Smooth muscle cell of the brain vasculature (primary cell): ENCODE measurements at regions not wholly inside any gene's neighbourhood (a gene's known extent, or its start where the extent isn't known, plus 50 kb on each side); places are given as distances from the start of the nearest gene placed in this dataset.
"Not testable (repeated sequence)": the region's sequence is repeated elsewhere in the genome, so short reads cannot be mapped to it uniquely, and the experiment has no call there.

ENCODE experiments used
- DNase-seq: peaks from one replicate; pipeline ENCODE4 v3.0.0-alpha.2; 2012; ENCODE audit warnings: low read depth, low spot score

DNA sequence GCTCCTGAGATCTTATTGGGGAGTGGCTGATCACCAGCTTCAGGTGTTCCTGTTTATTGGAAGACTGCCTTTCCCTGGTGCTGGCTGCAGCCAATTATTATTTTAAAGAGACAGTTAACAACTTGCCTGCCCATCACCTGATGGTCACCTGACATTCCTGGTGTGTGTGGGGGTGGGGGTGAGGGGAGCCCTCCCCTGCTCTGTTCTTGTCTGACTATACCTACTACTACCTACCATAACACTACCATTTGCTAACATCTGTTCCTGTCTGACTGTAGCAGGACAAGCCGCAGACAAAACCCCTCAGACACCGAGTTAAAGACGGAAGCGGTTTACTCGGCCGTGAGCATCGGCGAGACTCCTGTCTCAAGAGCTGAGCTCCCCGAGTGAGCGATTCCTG lies 54.9 kb upstream of the NBPF3 start:
- no peak for DNase-seq

- DNase-seq = no peak
These were observed 55.3 kb upstream of the NBPF3 start for GRCh38 chr1:21384620-21385019.

DNA sequence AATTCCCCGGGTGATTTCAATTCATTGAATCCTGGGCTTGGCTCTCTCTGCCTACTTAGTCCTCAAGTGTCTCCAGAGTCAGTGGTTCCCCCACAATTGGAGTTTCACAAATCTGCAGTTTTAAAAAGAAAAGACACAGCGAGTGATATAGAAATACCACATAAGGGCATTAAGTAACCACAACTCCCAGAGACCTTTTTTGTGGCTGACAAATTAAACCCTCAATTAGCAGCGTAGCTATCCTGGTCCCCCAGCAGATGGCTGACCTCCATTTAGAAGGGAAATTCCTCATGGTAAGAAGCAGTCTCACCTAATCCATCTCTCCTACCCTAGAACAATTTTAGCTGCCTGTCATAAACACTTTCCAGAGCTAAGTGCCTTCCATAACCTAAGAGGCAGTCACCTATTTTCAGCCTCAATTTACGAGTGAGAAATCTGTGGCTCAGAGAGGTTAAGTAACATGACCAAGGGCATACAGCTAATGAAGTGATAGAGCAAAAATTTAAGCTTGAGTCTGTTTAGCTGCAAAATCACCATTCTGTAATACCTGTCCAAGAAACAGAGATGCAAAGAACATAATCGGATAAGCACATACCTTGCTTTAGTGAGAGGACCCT lies 56.0 kb upstream of the NBPF3 start:
- no peak for DNase-seq

DNA sequence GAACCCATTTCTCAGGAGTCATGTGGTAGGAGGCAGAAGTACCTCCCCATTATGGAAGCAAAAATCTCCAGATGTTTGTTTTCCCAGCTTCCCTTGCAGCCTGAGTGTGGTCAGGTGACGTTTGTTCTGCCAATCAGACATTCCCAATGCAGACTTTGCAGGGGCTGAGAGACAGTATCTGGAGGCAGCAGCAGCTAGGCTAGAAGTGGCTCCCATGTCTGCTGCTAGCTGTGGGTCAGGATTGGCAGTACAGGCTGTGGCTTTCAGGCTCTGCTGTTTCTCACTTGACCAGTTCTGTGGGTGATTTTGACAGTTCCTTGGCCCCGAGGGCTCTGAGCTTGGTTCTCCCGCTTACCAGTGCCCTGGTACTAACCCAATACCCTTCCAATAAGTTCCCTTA lies 58.6 kb upstream of the NBPF3 start:
- DNase-seq = no peak

DNA sequence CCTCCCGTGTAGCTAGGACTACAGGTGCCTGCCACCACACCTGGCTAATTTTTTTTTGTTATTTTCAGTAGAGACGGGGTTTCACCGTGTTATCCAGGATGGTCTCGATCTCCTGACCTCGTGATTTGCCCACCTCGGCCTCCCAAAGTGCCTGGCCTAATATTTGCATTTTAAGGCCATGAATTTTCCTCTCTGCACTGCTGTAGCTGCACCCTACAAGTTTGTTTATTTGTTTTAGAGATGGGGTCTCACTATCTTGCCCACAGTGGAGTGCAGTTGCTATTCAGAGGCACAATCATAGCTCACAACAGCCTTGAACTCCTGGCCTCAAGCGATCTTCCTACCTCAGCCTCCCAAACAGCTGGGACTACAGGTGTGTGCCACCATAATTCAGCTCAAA lies 59.8 kb upstream of the NBPF3 start:
- DNase-seq = not testable (repeated sequence)

GRCh38 chr1:21379571-21379970 lies 60.4 kb upstream of the NBPF3 start:
- DNase-seq = no peak

DNA sequence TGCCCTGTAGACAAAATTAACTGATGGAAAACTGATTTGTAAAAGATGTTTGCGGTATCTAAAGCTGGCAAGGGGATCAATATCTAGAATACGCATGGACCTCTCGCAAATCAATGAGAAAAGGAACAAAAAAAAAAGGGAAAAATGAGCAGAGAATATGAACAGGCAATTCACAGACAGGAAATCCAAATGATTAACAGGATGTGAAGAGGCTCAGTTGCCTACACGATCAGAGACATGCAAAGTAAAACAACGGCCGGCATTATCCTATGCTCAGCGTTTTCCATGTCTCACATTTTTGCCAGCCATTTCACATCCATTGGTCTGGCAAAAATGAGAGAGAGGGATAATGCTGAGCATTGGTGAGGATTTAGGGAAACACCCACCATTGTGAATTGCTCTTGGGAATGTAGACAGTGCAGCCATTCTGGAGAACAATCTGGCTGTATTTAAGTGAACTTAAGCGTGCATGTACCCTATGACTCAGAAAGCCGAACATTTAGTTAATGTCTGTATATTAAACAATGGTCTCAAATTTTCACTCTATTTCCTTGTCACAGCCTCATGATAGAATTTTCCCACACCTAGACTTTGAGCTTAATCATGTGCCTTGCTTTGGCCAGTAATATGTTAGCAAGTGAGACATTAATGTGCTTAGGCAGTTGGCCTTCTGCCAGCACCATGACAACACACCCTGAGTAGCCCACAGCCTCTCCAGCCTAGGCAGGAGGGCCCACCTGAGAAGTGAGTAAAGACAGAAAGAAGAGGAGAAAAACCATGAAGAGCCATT lies 61.0 kb upstream of the NBPF3 start:
- no peak for DNase-seq

DNA sequence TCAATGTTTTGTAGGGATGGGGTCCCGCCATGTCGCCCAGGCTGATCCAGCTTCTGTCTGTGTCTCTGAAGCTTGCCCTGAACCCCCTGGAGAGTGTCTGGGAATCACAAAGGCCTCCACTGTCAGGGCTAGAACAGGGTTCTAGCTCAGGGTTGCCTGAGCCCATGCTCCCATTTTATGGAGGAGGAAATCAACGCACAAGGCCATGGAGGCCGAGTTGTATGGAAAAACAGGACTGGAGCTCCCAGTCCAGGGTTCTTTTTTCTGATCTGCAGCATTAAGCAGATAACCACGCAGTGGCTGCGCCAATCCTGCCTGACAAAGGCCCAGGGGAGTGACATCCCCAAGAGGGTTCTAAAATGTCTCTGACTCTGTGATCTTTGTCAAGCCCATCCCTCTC lies 67.6 kb upstream of the NBPF3 start:
- no peak for DNase-seq

DNA sequence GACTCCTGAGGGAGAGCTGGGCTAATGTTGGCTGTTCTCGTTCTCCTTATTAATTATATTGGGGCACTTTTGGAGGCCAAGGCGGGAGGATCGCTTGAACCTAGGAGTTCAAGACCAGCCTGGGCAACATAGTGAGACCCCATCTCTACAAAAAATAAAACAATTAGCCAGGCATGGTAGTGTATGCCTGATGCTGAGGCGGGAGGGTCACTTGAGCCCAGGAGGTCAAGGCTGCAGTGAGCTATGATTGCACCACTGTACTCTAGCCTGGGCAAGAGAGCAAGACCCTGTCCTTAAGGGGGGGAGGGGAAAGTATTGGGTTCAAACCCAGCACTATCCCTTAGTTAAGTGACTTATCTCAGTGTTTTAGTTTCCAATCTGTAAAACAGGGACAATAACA lies 70.0 kb upstream of the NBPF3 start:
- DNase-seq = no peak

- DNase-seq = peak; percentile 83
These were observed 71.2 kb upstream of the NBPF3 start for GRCh38 chr1:21368515-21369289.

GRCh38 chr1:21367973-21368514 lies 71.9 kb upstream of the NBPF3 start:
- DNase-seq = not testable (repeated sequence)

- DNase-seq = no peak
These were observed 73.6 kb upstream of the NBPF3 start for GRCh38 chr1:21366288-21366687.

GRCh38 chr1:21365036-21365435 lies 74.8 kb upstream of the ECE1 start:
- DNase-seq = no peak

GRCh38 chr1:21362096-21362495 lies 71.8 kb upstream of the ECE1 start:
- no peak for DNase-seq

- no peak for DNase-seq
These were observed 71.2 kb upstream of the ECE1 start for GRCh38 chr1:21361506-21361905.

- DNase-seq = no peak
These were observed 66.9 kb upstream of the ECE1 start for GRCh38 chr1:21357161-21357560.

DNA sequence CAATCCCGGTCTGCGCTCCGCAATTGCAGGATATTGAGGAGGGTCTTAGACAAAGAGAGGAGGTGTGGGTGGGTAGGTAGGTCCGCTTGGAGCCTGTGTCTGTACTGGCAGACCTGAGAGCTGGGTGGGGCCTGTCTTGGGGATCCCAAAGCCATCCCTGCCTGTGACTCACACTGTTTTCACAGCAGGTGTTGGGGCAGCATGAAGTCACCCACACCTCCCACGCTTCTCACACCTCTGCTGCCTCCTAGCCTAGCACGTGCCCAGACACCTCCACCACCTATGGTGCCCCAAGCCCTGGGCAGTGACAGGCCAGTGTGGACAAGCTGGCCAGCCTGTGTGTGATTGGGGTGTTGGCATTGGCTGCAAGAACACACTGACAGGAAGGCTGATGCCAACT lies 65.7 kb upstream of the ECE1 start:
- DNase-seq = no peak

DNA sequence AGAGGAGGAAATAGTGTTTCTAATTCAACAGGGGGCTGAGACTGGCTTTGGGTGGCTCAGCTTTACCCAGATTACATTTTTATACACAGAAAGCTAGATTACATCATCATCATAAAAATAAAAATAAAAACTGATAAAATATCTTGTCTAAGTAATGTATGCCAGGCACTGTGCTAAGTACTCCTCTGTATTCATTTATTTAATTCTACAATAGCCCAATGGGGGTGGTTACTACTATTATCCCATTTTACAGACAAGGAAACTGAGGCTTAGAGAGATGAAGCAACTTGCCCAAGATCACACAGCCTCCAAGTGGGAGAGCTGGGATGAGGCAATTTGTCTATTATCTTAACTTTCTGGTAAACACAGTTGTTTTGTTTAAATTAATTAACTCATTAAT lies 62.3 kb upstream of the ECE1 start:
- DNase-seq = no peak

DNA sequence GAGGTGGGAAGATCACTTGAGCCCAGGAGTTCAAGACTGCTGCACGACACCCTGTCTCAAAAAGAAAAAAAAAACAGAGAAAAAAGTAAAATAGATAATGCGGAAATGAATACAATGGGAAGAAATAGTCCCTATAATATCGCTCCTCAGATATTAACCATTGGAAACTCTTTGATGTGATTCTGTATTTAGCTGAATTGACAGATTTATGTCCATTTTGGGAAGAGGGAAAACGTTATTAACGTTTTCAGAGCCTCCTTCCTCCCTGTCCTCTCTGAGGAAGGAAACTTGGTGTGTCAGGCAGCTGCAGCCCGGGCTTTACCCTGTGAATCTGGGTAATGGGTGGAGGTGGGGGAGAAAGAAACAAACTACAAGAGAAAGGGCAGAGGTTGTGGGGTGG lies 61.6 kb upstream of the ECE1 start:
- DNase-seq = no peak

GRCh38 chr1:21350202-21350885 lies 60.1 kb upstream of the ECE1 start:
- DNase-seq = no peak

DNA sequence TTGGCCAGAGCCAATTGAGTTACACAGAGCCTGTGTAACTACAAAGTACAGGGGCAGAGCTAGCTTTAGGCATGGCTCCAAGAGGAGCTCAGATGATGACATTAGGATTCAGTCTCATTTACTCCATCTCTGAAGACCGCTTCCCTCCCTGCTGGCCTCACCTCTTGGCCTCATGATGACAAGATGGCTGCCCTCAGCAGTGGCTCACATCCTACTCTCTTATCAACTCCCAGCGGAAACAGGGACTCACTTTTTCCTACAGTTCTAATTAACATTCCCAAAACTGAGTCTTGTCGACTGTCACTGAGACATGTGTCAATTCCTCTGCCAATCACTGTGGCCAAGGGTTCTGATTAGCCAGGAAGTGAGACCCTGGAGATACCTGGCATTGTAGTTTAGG lies 59.4 kb upstream of the ECE1 start:
- no peak for DNase-seq

DNA sequence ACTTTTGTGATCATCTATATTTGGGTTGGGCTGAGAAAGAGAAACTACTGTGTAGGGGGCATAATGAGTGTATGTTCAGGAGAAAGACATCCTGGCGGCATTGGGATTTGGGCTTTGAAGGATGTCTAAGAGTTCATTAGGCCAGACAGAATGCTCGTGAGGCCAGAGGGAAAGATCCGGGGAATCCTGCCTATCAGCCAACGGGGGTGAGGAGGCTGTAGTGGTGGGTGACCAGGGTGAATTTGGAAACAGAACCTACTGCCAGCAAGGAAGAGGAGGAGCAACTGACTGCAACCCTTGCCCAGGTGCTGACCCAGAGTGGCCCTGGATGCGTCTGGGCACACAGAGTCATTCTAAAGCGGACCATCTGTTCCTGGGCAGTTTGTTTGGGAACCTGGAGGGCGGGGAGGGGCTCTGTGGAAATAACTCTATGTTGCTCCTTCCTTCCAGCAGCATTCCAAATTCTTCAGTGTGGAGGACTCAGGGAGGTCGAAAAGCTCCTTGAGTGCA lies 56.9 kb upstream of the ECE1 start:
- no peak for DNase-seq
